ENCODE measurements at regions not wholly inside any gene's neighbourhood (a gene's known extent, or its start where the extent isn't known, plus 50 kb on each side); places are given as distances from the start of the nearest gene placed in this dataset.

GRCh38 chr5:119833176-119833575 lies 203.8 kb downstream of the FAM170A start:
- no peak overlapping the region for H3K4me3 ChIP-seq (ENCODE audit: low read depth in 1 of 3, low read length in 3 of 3)
- H3K9me3 ChIP-seq (ENCODE audit: control insufficient read depth in 2 of 2, insufficient read depth in 1 of 2, low read depth in 1 of 2, low read length in 1 of 2), result no peaks in the 10 kb centered on the region
- DNase-seq (no peak), FAIRE-seq (no peak)
- no peaks in the 10 kb centered on the region for H3K36me3 ChIP-seq (ENCODE audit: control insufficient read depth in 3 of 3, insufficient read depth in 2 of 3, low read depth in 1 of 3, low read length in 3 of 3)
- H3K27ac ChIP-seq (ENCODE audit: low read depth in 1 of 3, low read length in 2 of 3), result no peak overlapping the region
- no peaks in the 10 kb centered on the region for H3K4me1 ChIP-seq (ENCODE audit: control insufficient read depth in 3 of 3, insufficient read depth in 2 of 3, low read depth in 1 of 3, low read length in 2 of 3)
- WGBS, 3 donors, result 79 to 81% (median 80%) methylated on average over 4 of the region's 4 CpGs
- no peaks in the 10 kb centered on the region for H3K27me3 ChIP-seq (ENCODE audit: control insufficient read depth in 3 of 3, insufficient read depth in 3 of 3, low read length in 3 of 3)

- Histone ChIP-seq H3K36me3 (ENCODE audit: control insufficient read depth in 3 of 3, insufficient read depth in 2 of 3, low read depth in 1 of 3, low read length in 3 of 3) (no peaks in the 10 kb centered on the region), H3K27me3 (ENCODE audit: control insufficient read depth in 3 of 3, insufficient read depth in 3 of 3, low read length in 3 of 3) (no peaks in the 10 kb centered on the region), H3K4me3 (ENCODE audit: low read depth in 1 of 3, low read length in 3 of 3) (no peak overlapping the region), H3K27ac (ENCODE audit: low read depth in 1 of 3, low read length in 2 of 3) (no peak overlapping the region), H3K9me3 (ENCODE audit: control insufficient read depth in 2 of 2, insufficient read depth in 1 of 2, low read depth in 1 of 2, low read length in 1 of 2) (no peaks in the 10 kb centered on the region), H3K4me1 (ENCODE audit: control insufficient read depth in 3 of 3, insufficient read depth in 2 of 3, low read depth in 1 of 3, low read length in 2 of 3) (no peaks in the 10 kb centered on the region)
- FAIRE-seq, result no peak
- no peak for DNase-seq
Observed at GRCh38 chr5:119840175-119840574, 210.8 kb downstream of the FAM170A start.

- Histone ChIP-seq H3K27ac (ENCODE audit: low read depth in 1 of 3, low read length in 2 of 3) (no peak overlapping the region), H3K36me3 (ENCODE audit: control insufficient read depth in 3 of 3, insufficient read depth in 2 of 3, low read depth in 1 of 3, low read length in 3 of 3) (no peaks in the 10 kb centered on the region), H3K27me3 (ENCODE audit: control insufficient read depth in 3 of 3, insufficient read depth in 3 of 3, low read length in 3 of 3) (no peaks in the 10 kb centered on the region), H3K9me3 (ENCODE audit: control insufficient read depth in 2 of 2, insufficient read depth in 1 of 2, low read depth in 1 of 2, low read length in 1 of 2) (peaks cover 0 to 6% of the 10 kb centered on the region in 2 donors), H3K4me3 (ENCODE audit: low read depth in 1 of 3, low read length in 3 of 3) (no peak overlapping the region), H3K4me1 (ENCODE audit: control insufficient read depth in 3 of 3, insufficient read depth in 2 of 3, low read depth in 1 of 3, low read length in 2 of 3) (no peaks in the 10 kb centered on the region)
- 1 to 24% (median 16%) methylated on average over 2 of the region's 2 CpGs for WGBS, 3 donors
- FAIRE-seq, result no peak
- DNase-seq, result peak in 1 of 2 donors; percentile 4
Observed at GRCh38 chr5:119852140-119852539, 222.8 kb downstream of the FAM170A start.

- Histone ChIP-seq H3K9me3 (ENCODE audit: control insufficient read depth in 2 of 2, insufficient read depth in 1 of 2, low read depth in 1 of 2, low read length in 1 of 2) (peaks cover 0 to 4% of the 10 kb centered on the region in 2 donors), H3K4me3 (ENCODE audit: low read depth in 1 of 3, low read length in 3 of 3) (no peak overlapping the region)
Observed at GRCh38 chr5:119860463-119860862, 231.1 kb downstream of the FAM170A start.

GRCh38 chr5:119862619-119863018 lies 233.3 kb downstream of the FAM170A start:
- Histone ChIP-seq H3K4me1 (ENCODE audit: control insufficient read depth in 3 of 3, insufficient read depth in 2 of 3, low read depth in 1 of 3, low read length in 2 of 3) (no peaks in the 10 kb centered on the region), H3K9me3 (ENCODE audit: control insufficient read depth in 2 of 2, insufficient read depth in 1 of 2, low read depth in 1 of 2, low read length in 1 of 2) (peaks cover 0 to 4% of the 10 kb centered on the region in 2 donors), H3K36me3 (ENCODE audit: control insufficient read depth in 3 of 3, insufficient read depth in 2 of 3, low read depth in 1 of 3, low read length in 3 of 3) (no peaks in the 10 kb centered on the region), H3K27me3 (ENCODE audit: control insufficient read depth in 3 of 3, insufficient read depth in 3 of 3, low read length in 3 of 3) (no peaks in the 10 kb centered on the region), H3K4me3 (ENCODE audit: low read depth in 1 of 3, low read length in 3 of 3) (no peak overlapping the region), H3K27ac (ENCODE audit: low read depth in 1 of 3, low read length in 2 of 3) (no peak overlapping the region)
- no peak for FAIRE-seq
- WGBS, 3 donors, result 73 to 81% (median 77%) methylated on average over 4 of the region's 4 CpGs
- DNase-seq, result no peak

More at GRCh38 chr5:119860463-119860862, 231.1 kb downstream of the FAM170A start:
- DNase-seq (no peak), FAIRE-seq (no peak)
- Histone ChIP-seq H3K36me3 (ENCODE audit: control insufficient read depth in 3 of 3, insufficient read depth in 2 of 3, low read depth in 1 of 3, low read length in 3 of 3) (no peaks in the 10 kb centered on the region), H3K27ac (ENCODE audit: low read depth in 1 of 3, low read length in 2 of 3) (no peak overlapping the region), H3K4me1 (ENCODE audit: control insufficient read depth in 3 of 3, insufficient read depth in 2 of 3, low read depth in 1 of 3, low read length in 2 of 3) (no peaks in the 10 kb centered on the region), H3K27me3 (ENCODE audit: control insufficient read depth in 3 of 3, insufficient read depth in 3 of 3, low read length in 3 of 3) (no peaks in the 10 kb centered on the region)

GRCh38 chr5:119864286-119864685 lies 234.9 kb downstream of the FAM170A start:
- no peak overlapping the region for H3K4me3 ChIP-seq (ENCODE audit: low read depth in 1 of 3, low read length in 3 of 3)
- H3K27ac ChIP-seq (ENCODE audit: low read depth in 1 of 3, low read length in 2 of 3), result no peak overlapping the region
- peak; percentile 70 for FAIRE-seq
- DNase-seq, result no peak
- no peaks in the 10 kb centered on the region for H3K4me1 ChIP-seq (ENCODE audit: control insufficient read depth in 3 of 3, insufficient read depth in 2 of 3, low read depth in 1 of 3, low read length in 2 of 3)
- no peaks in the 10 kb centered on the region for H3K27me3 ChIP-seq (ENCODE audit: control insufficient read depth in 3 of 3, insufficient read depth in 3 of 3, low read length in 3 of 3)
- H3K36me3 ChIP-seq (ENCODE audit: control insufficient read depth in 3 of 3, insufficient read depth in 2 of 3, low read depth in 1 of 3, low read length in 3 of 3), result no peaks in the 10 kb centered on the region
- H3K9me3 ChIP-seq (ENCODE audit: control insufficient read depth in 2 of 2, insufficient read depth in 1 of 2, low read depth in 1 of 2, low read length in 1 of 2), result peaks cover 0 to 4% of the 10 kb centered on the region in 2 donors

GRCh38 chr5:119873611-119874010 lies 244.3 kb downstream of the FAM170A start:
- Histone ChIP-seq H3K4me3 (ENCODE audit: low read depth in 1 of 3, low read length in 3 of 3) (no peak overlapping the region), H3K27me3 (ENCODE audit: control insufficient read depth in 3 of 3, insufficient read depth in 3 of 3, low read length in 3 of 3) (no peaks in the 10 kb centered on the region), H3K36me3 (ENCODE audit: control insufficient read depth in 3 of 3, insufficient read depth in 2 of 3, low read depth in 1 of 3, low read length in 3 of 3) (no peaks in the 10 kb centered on the region), H3K27ac (ENCODE audit: low read depth in 1 of 3, low read length in 2 of 3) (no peak overlapping the region), H3K9me3 (ENCODE audit: control insufficient read depth in 2 of 2, insufficient read depth in 1 of 2, low read depth in 1 of 2, low read length in 1 of 2) (no peaks in the 10 kb centered on the region), H3K4me1 (ENCODE audit: control insufficient read depth in 3 of 3, insufficient read depth in 2 of 3, low read depth in 1 of 3, low read length in 2 of 3) (no peaks in the 10 kb centered on the region)
- 82 to 87% (median 83%) methylated on average over 5 of the region's 5 CpGs for WGBS, 3 donors
- FAIRE-seq, result no peak
- DNase-seq, result no peak

- Histone ChIP-seq H3K9me3 (ENCODE audit: control insufficient read depth in 2 of 2, insufficient read depth in 1 of 2, low read depth in 1 of 2, low read length in 1 of 2) (no peaks in the 10 kb centered on the region), H3K36me3 (ENCODE audit: control insufficient read depth in 3 of 3, insufficient read depth in 2 of 3, low read depth in 1 of 3, low read length in 3 of 3) (no peaks in the 10 kb centered on the region), H3K4me1 (ENCODE audit: control insufficient read depth in 3 of 3, insufficient read depth in 2 of 3, low read depth in 1 of 3, low read length in 2 of 3) (no peaks in the 10 kb centered on the region), H3K27me3 (ENCODE audit: control insufficient read depth in 3 of 3, insufficient read depth in 3 of 3, low read length in 3 of 3) (no peaks in the 10 kb centered on the region), H3K4me3 (ENCODE audit: low read depth in 1 of 3, low read length in 3 of 3) (no peak overlapping the region), H3K27ac (ENCODE audit: low read depth in 1 of 3, low read length in 2 of 3) (no peak overlapping the region)
- no peak for FAIRE-seq
- DNase-seq, result no peak
Observed at GRCh38 chr5:119876522-119876921, 247.2 kb downstream of the FAM170A start.

GRCh38 chr5:119878712-119879111 lies 249.4 kb downstream of the FAM170A start:
- Histone ChIP-seq H3K4me3 (ENCODE audit: low read depth in 1 of 3, low read length in 3 of 3) (no peak overlapping the region), H3K4me1 (ENCODE audit: control insufficient read depth in 3 of 3, insufficient read depth in 2 of 3, low read depth in 1 of 3, low read length in 2 of 3) (no peaks in the 10 kb centered on the region), H3K27ac (ENCODE audit: low read depth in 1 of 3, low read length in 2 of 3) (no peak overlapping the region), H3K36me3 (ENCODE audit: control insufficient read depth in 3 of 3, insufficient read depth in 2 of 3, low read depth in 1 of 3, low read length in 3 of 3) (no peaks in the 10 kb centered on the region), H3K9me3 (ENCODE audit: control insufficient read depth in 2 of 2, insufficient read depth in 1 of 2, low read depth in 1 of 2, low read length in 1 of 2) (no peaks in the 10 kb centered on the region), H3K27me3 (ENCODE audit: control insufficient read depth in 3 of 3, insufficient read depth in 3 of 3, low read length in 3 of 3) (no peaks in the 10 kb centered on the region)
- WGBS, 3 donors, result 39 to 62% (median 56%) methylated on average over 2 of the region's 2 CpGs
- DNase-seq (no peak), FAIRE-seq (no peak)

Data from small intestine (tissue), 7 donors.